Peyer's patch (tissue), 4 donors: ENCODE measurements at regions not wholly inside any gene's neighbourhood (a gene's known extent, or its start where the extent isn't known, plus 50 kb on each side); places are given as distances from the start of the nearest gene placed in this dataset.

ENCODE experiments used
- POLR2A ChIP-seq, 2 donors: fragments of 450-650 bp; IDR thresholded peaks; one replicate each; pipeline ENCODE4 v1.5.1; 2017; ENCODE audit warnings: antibody characterized with exemption in 2 of 2, mild to moderate bottlenecking in 2 of 2, moderate library complexity in 2 of 2
- TF ChIP-seq, protein P1 (sequence below), 6 experiments: fragments of 450-650 bp in 4 of 6; fragments of 200-600 bp in 2 of 6; sonication (generic) in 1 of 6; IDR thresholded peaks; one replicate each; pipeline ENCODE4 v1.5.1; 2017 to 2019; ENCODE audit warnings: antibody characterized with exemption in 6 of 6, mild to moderate bottlenecking in 3 of 6, moderate library complexity in 1 of 6

DNA sequence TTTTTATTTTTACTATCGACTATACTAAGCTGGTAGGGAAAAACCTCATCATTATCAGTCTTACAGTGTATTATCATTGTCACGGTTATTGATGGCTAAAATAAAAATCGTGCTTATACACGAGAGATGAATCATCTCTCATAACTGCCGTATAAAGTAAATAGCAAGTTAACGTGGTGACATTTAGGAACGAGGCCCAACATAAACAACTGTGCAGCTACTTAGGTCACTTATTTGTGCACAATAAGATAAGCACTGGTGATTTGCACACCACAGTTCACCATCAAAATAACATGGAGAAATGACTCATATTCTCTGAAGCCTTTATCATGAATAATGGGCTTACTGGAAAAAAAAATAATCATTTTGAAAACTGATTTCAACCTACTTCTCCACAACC, 482.0 kb upstream of the TENM3 start:
- TF ChIP-seq, protein P1, sequence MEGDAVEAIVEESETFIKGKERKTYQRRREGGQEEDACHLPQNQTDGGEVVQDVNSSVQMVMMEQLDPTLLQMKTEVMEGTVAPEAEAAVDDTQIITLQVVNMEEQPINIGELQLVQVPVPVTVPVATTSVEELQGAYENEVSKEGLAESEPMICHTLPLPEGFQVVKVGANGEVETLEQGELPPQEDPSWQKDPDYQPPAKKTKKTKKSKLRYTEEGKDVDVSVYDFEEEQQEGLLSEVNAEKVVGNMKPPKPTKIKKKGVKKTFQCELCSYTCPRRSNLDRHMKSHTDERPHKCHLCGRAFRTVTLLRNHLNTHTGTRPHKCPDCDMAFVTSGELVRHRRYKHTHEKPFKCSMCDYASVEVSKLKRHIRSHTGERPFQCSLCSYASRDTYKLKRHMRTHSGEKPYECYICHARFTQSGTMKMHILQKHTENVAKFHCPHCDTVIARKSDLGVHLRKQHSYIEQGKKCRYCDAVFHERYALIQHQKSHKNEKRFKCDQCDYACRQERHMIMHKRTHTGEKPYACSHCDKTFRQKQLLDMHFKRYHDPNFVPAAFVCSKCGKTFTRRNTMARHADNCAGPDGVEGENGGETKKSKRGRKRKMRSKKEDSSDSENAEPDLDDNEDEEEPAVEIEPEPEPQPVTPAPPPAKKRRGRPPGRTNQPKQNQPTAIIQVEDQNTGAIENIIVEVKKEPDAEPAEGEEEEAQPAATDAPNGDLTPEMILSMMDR (IDR thresholded peaks at IDR 0.05), result no peak
- TF ChIP-seq POLR2A (IDR thresholded peaks at IDR 0.05), result no peak
